ENCODE measurements at regions not wholly inside any gene's neighbourhood (a gene's known extent, or its start where the extent isn't known, plus 50 kb on each side); places are given as distances from the start of the nearest gene placed in this dataset.

DNA sequence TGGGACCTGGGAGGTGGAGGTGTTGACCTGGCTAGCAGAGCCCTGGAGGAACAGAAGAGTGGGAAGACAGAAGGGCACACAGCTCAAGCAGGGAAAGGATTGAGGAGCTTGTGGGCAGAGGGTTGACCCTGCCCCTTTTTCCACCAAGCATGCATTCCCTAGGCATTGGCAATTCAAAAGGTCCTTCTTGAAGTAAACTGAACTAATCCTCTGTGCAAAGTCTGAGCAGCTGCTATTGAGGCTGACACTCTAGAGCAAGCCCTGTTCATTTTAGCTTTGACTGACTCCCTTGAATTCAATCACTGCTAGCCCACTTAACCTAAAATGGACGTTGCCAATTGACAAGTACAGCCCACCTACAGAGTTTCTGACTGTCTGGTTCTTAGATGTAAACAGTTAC lies 116.5 kb upstream of the TNS3 start:
- TF ChIP-seq, protein P1, sequence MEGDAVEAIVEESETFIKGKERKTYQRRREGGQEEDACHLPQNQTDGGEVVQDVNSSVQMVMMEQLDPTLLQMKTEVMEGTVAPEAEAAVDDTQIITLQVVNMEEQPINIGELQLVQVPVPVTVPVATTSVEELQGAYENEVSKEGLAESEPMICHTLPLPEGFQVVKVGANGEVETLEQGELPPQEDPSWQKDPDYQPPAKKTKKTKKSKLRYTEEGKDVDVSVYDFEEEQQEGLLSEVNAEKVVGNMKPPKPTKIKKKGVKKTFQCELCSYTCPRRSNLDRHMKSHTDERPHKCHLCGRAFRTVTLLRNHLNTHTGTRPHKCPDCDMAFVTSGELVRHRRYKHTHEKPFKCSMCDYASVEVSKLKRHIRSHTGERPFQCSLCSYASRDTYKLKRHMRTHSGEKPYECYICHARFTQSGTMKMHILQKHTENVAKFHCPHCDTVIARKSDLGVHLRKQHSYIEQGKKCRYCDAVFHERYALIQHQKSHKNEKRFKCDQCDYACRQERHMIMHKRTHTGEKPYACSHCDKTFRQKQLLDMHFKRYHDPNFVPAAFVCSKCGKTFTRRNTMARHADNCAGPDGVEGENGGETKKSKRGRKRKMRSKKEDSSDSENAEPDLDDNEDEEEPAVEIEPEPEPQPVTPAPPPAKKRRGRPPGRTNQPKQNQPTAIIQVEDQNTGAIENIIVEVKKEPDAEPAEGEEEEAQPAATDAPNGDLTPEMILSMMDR (IDR thresholded peaks at IDR 0.05) = no peak
- TF ChIP-seq EP300 (IDR thresholded peaks at IDR 0.05) = no peak
- TF ChIP-seq POLR2A (IDR thresholded peaks at IDR 0.05) = no peak
